Fibroblast of skin of right biceps (primary cell): ENCODE measurements at regions not wholly inside any gene's neighbourhood (a gene's known extent, or its start where the extent isn't known, plus 50 kb on each side); places are given as distances from the start of the nearest gene placed in this dataset.

ENCODE experiments used
- DNase-seq: peaks from one replicate; pipeline ENCODE4 v3.0.0-alpha.2; 2013

DNA sequence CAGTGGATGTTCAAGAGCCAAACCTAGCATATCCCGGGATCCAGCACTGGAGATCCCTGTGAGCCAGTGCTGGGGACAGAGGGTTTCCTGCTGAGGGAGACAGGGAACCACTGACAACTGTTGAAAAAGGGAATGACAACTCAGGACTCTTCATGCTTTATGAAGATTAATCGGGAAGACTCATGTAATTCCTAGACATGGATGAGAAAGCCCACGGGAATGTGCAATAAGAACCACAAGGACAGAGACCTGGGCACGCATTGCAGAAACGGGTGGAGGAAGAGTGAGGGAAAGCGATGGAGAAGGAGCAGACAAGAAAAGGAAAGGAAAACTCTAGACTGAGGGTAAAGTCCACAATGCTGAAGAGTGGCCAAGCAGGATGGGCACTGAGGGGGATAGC lies 296.0 kb downstream of the PCNX1 start:
- DNase-seq: peak; percentile 84

GRCh38 chr14:71204231-71204630 lies 297.0 kb downstream of the PCNX1 start:
- DNase-seq: no peak

GRCh38 chr14:71204768-71205167 lies 297.5 kb downstream of the PCNX1 start:
- no peak for DNase-seq

- DNase-seq: no peak
Measured at GRCh38 chr14:71206123-71206522, 298.9 kb downstream of the PCNX1 start.

GRCh38 chr14:71206766-71207371 lies 299.6 kb downstream of the PCNX1 start:
- peak; percentile 69 for DNase-seq

DNA sequence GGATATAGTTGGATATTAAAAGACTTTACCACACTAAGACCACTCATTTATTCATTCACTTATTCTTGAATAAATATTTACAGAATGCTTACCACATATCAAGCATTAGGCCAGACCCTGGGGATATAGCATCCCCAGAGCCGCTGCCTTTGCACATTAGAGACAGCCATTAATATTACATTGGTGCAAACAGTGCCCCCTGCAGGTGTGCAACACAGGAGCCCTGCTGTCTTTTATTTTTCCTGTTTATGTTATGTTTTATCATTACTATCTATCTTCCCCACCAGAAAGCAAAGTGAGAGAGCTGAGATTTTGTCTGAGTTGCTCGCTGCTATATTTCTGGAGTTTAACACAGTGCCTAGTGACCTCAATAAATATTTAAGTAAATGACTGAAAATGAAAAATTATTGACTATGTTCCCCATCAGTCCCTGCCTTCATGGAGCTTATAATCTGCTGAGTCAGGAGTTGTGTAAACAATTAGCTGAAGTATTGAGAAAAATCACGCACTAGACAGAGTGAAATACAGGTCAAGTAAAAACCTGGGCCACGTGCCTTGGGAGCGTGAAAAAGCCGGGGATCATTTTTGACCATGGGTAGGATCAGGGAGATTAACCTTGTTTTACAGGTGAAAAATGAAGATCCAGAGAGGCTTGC lies 301.6 kb downstream of the PCNX1 start:
- DNase-seq: no peak

GRCh38 chr14:71209888-71210287 lies 302.6 kb downstream of the PCNX1 start:
- no peak for DNase-seq

DNA sequence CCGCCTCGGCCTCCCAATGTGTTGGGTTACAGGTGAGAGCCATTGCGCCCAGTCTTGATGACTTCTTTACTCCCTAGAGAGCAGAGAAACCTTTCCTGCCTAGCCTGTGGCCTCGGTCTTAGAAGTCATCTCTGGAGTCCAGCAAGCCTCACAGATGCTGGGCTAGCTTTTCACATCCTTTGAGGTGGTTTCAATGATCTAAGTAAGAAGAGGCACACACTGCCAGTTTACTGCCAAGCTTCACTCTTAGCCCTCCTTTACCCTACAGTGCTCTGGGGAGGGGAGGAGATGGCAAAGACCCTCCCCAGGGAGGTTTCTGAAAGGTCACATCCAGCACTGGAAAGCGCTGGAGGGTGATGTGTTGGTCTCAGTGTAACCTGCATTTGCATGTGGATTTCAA lies 304.8 kb downstream of the PCNX1 start:
- no peak for DNase-seq

- peak; percentile 21 for DNase-seq
Measured at GRCh38 chr14:71212683-71213107, 305.4 kb downstream of the PCNX1 start.

DNA sequence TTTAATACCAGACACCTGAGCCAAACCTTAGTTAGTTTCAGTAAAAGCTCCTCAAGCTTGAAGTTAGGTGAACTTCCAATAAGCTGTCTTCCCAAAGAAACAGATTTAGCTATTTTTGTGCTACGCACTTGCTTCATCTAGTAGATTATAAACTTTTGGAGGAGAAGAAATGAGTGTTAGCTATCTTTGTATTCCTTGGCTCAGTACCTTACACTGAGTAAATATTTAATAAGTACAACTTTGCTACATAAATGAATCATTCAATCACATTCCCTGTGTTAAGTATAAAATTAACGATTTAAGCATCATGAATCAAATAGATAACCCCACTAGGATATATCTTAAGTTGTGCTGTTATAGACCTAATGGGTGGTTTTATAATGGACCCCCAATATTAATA lies 307.0 kb downstream of the PCNX1 start:
- no peak for DNase-seq

DNA sequence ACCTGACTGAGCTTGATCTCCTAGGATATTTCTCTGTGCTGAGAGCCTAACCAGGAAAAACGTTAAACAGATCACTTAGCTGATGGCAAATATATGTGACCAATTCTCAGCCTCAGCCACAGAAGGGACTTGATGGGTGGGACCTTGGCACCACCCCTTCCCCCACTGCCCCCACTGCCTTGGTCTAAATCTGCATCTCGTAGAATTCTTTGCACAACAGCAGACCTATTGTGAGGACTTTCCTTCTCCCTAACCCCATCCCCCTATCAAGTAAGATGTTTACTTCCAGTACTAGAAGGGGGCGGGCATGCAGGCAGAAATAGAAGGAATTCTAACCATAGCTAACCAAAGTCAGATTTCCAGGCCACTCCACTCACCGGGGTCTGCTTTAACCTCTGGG lies 313.2 kb downstream of the PCNX1 start:
- no peak for DNase-seq

DNA sequence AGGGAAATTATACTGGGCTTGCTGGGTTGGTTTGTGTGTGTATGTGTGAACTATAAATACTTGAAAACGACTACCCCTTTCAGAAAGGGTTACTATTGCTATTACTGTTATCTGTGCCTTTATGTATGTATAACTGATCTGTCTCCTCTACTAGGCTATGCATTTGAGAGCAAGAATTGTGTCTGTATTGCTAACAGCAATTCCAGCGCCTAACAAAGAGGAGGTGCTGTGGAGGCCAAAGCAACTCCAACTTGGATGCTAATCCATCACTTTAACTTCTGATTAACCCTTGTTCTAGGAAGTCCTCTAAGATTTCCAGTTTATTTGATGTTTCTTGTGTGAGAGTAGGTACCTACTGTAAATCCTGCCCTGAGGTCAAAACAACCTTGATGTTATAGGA lies 313.9 kb downstream of the PCNX1 start:
- no peak for DNase-seq

DNA sequence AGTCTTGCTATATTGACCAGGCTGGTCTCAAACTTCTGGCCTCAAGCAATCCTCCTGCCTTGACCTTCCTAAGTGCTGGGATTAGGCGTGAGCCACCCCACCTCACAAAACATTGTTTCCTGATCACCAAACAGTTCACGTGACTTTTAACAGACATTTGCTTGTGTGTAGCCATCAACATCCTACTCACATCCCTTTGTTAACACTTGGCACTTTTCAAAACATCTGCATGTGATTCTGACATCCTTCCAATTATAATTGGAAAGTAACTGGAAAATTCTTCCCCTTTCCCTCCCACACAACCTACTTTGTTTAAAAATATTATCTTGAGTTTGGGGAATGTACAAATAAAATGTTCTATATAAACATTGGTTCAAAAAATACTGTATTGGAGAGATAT lies 317.9 kb downstream of the PCNX1 start:
- DNase-seq: no peak

DNA sequence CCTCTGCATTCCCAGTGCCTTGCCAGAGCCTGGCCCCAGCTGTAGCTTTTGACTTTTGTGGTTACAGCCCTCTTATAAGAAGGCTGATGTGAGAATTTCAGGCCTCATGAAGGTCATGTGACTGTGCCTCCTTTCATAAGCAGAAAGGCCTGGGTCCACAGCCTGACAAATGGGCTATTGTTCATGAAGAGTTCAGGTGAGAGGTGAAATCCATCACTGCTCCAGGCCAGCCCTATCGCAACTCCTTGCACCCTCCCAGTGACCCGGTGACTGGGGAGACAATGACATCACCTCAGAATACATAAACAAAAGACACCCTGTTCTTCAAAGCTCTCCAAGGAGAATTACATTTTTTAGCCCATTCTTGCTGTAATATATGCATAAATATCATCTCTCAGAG lies 321.5 kb downstream of the PCNX1 start:
- no peak for DNase-seq

DNA sequence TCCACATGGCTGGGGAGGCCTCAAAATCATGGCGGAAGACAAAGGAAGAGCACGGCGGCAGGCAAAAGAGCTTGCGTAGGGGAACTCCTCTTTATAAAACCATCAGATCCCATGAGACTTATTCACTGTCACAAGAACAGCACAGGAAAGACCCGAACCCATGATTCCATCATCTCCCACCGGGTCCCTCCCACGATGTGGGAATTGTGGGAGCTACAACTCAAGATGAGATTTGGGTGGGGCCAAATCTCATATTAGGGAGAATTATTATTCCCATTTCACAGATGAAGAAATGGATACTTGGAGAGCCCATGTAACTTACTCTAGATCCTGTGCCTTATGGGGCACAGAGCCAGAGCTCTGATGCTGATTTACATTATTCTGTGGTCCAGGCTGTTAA lies 322.6 kb downstream of the PCNX1 start:
- DNase-seq: no peak

DNA sequence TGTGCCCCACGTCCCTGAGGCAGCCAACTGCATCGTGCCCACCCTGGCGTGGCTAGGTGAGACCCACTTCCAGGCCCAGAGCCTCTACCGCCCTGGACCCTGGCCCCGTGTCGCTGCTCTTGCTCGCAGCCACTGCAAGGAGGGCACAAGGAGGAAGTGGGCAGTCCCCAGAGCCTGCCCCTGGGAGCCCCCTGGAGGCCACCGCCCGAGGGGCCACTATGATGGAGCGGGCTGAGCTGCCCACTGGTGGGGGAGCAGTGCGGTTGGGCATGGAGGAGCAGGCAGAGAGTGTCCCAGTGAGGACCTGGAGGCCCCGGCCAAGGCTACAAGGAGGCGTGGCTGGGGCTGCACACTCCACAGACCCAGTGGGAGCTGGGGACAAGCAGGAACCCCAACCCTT lies 323.6 kb downstream of the PCNX1 start:
- no peak for DNase-seq

DNA sequence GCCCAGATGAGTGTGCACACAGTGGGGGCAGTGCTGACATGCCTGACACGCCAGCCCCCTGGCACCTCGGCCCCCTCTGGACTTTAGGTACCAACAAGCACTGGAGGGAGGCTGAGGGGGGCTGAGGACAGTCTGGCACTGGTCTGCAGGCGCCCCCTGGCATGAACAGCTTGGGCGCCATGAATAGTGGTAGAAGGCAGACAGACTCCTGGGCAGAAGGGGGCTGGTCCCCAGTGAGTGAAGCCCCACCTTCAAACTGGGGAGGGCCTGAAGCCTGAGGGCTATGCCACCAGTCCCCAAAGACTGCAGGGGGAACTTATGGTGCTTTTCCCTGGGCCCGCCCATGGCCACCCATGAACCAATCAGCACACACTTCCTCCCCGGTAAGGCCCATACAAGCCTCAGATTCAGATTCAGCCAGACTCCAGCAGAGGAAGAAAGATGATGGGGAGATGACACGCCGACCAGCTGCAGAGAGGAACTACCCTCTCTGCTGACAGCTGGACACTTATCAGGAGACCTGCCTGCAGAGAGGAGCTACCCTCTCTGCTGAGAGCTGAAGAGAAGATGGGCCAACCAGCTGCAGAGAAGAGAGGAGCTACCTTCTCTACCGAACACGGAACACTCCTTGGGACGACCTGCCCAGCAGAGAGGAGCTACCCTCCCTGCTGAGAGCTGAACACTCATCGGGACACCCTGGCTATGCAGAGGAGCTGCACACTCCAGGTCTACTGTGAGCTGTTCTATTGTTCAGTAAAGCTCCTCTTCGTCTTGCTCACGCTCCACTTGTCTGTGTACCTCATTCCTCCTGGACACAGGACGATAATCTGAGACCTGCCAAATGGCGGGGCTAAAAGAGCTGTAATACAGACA lies 324.5 kb downstream of the PCNX1 start:
- DNase-seq: no peak

- no peak for DNase-seq
Measured at GRCh38 chr14:71232506-71232905, 325.2 kb downstream of the PCNX1 start.

DNA sequence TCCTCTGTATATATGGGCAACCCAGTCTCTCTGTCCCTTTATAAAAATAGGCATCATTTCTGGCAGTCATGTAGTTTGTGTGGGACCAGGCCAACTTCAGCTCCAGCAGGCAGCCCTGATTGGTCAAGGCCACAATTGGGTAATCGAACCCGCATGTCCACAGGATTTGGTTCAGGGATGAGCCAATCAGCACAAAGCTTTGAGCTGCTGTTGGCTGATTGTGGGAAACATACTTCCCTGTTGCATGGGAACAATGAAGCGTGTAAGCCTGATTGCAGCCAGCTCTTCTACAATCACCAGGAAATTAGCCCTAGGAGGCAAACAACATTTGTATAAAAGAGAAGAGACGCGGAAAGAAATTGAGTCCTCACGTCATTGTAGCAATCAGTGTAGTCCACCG lies 328.6 kb downstream of the PCNX1 start:
- DNase-seq: peak; percentile 65

DNA sequence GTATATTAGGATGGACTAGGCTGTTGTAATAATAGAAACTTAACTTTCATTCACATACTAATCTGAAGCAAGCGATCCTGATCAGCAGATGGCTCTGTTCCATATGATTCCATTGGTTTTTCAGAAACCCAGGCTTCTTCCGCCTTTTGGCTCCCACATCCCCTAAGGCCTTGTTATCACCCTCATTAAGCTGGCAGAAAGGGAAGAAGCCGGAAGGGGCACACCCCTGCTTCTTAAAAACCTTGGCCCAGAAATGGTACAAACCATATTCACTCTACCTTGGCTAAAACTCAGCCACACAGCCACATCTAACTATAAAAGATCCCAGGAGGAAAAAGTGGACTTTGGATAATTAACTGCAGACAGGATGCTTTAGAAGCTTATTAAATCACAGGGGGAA lies 329.2 kb downstream of the PCNX1 start:
- no peak for DNase-seq

- no peak for DNase-seq
Measured at GRCh38 chr14:71237556-71237955, 330.3 kb downstream of the PCNX1 start.

- peak; percentile 60 for DNase-seq
Measured at GRCh38 chr14:71238835-71239234, 331.6 kb downstream of the PCNX1 start.

DNA sequence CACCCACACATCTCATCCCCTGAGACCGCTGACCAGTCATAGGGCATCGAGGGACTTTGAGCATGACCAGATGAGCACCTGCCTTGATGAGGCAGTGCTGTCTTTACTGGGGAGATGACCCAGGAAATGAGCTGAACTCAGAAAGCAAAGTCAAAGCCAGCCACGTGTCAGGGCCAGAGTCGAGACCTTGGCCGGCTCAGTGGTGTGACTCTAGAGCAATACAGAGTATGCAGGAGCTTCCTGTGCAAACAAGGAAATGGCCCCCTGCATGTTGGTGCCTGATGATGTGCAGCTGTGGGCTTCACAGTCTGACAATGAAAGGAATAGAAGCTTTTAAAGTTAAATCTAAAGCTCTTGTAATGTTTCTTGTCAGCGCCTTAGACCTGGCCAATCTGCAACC lies 332.9 kb downstream of the PCNX1 start:
- no peak for DNase-seq

- no peak for DNase-seq
Measured at GRCh38 chr14:71240866-71241520, 333.7 kb downstream of the PCNX1 start.
